ENCODE measurements at regions not wholly inside any gene's neighbourhood (a gene's known extent, or its start where the extent isn't known, plus 50 kb on each side); places are given as distances from the start of the nearest gene placed in this dataset.

DNA sequence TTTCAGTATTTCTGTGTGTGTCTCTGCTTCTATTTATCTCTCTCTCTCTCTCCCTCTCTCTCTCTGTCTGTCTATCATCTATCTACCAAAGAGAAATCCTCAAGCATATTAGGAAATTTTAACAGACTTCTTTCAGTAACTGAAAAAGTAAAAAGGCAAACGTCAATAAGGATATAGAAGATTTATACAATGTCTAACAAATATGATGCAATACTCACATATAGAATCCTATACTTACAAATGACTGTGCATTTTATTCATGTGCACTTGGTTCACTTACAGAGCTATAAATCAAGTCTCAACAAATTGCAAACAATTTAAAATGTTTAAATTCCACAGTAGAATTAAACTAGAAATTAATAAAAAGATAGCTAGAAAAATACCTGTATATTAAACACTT is 289.0 kb downstream of the PSAT1 start:
- Mint-ChIP-seq H3K27ac (no peak overlapping the region), H3K4me1 (no peaks in the 10 kb centered on the region), H3K36me3 (no peaks in the 10 kb centered on the region), H3K4me3 (no peak overlapping the region), H3K9me3 (peaks cover 0 to 4% (median 0%) of the 10 kb centered on the region in 6 donors), H3K27me3 (ENCODE audit: low read depth in 3 of 3) (peaks cover 0 to 2% (median 0%) of the 10 kb centered on the region in 3 donors)
- DNase-seq: no peak

DNA sequence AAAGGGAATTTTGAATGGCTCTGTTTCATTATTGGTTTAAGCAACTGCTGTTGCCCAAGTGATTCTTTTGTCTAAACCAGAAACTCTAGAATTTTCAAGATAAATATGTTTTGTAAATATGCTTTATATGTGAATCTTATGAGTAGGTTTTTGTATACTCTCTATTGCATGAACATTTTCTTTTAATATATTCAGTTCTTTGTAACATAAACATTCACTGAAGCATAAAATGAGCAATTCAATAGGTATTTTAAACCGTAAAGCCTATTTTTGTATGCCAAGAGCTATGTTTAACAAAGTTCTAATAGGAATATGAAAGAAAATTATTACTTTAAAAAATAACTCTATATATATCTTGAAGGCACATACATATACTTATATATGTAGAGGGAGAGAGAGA is 293.1 kb downstream of the PSAT1 start:
- Mint-ChIP-seq H3K4me3 (no peak overlapping the region), H3K9me3 (peaks cover 0 to 4% (median 0%) of the 10 kb centered on the region in 6 donors), H3K36me3 (no peaks in the 10 kb centered on the region), H3K27ac (no peak overlapping the region), H3K4me1 (no peaks in the 10 kb centered on the region), H3K27me3 (ENCODE audit: low read depth in 3 of 3) (no peaks in the 10 kb centered on the region)
- no peak for DNase-seq

DNA sequence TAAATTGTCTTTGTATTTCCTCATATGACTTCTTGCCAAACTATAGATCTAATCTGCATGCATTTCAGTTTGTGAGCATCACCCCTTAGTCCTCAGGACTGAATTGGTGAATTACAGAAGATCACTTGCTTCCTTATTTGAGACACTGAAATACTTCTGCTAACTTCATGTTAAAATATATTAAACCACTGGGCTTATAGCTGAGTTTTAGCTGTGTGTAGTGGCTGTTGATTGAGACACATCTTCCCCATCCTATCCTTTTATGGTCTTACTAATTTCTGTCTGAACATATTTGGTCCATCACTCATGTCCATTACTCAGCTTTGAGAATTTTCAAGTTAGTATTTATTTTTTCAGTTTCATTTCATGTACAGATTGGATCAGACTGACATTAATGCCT is 295.9 kb downstream of the PSAT1 start:
- Mint-ChIP-seq H3K9me3 (peaks cover 0 to 4% (median 0%) of the 10 kb centered on the region in 6 donors), H3K27ac (no peak overlapping the region), H3K4me1 (no peaks in the 10 kb centered on the region), H3K36me3 (no peaks in the 10 kb centered on the region), H3K27me3 (ENCODE audit: low read depth in 3 of 3) (peaks cover 0 to 5% (median 2%) of the 10 kb centered on the region in 3 donors), H3K4me3 (no peak overlapping the region)
- DNase-seq: no peak

DNA sequence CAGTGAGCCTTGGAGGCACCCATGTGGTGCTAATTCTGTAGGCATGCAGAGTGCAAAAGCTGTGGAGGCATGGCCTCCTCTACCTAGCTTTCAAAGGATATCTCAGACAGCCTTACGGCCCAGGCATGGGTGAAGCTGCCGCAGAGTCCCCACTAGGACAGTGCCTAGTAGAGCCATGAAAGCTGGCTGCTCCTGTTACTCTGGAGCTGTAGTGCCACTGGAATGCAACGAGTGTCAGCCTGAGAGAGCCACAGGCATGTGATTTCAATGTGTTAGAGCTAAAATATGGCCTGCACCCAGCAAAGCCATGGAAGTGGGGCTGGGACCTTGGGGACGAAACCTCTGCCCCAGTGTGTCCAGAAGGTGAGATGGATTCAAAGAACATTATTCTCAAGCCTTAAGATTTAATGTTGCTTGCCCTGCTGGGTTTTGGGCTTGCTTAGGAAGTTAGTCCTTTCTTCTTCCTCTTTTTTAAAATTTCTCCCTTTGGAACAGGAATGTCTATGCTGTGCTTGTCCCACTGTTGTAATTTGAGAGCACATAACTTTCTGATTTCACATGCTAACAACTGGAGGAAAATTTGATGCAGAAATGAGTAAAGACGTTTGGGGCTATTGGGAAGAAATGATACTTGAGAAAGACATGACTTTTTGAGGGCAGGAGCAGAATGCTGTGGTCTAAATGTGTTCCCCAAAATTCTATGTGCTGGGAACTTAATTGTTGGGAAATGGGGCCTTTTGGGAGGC is 298.4 kb downstream of the PSAT1 start:
- no peak overlapping the region for H3K4me3 Mint-ChIP-seq
- no peak overlapping the region for H3K27ac Mint-ChIP-seq
- H3K4me1 Mint-ChIP-seq: no peaks in the 10 kb centered on the region
- no peak for DNase-seq
- peaks cover 0 to 5% (median 2%) of the 10 kb centered on the region in 3 donors for H3K27me3 Mint-ChIP-seq (ENCODE audit: low read depth in 3 of 3)
- no peaks in the 10 kb centered on the region for H3K36me3 Mint-ChIP-seq
- no peaks in the 10 kb centered on the region for H3K9me3 Mint-ChIP-seq

GRCh38 chr9:78596346-78596745 is 299.4 kb downstream of the PSAT1 start:
- Mint-ChIP-seq H3K9me3 (no peaks in the 10 kb centered on the region), H3K4me3 (no peak overlapping the region)
- DNase-seq: no peak

DNA sequence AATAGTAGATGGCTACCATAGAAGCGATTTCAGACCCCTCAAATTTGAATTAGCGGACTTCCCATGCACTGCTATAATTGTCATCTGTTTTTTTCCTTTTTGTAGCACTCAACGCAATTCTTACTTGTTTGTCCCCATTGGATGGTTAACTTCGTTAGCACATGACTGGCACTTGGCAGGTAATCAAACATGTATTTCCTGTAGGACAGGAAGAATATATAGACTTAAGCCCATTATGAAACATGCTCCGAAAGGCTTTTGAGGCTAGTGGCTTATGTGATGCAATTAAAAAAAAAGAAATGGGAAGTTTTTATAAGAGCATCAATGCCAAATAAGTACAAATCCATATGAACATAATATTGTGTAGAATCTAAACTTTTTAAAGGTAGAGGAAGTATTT is 301.2 kb downstream of the PSAT1 start:
- H3K27ac Mint-ChIP-seq: no peak overlapping the region
- no peak for DNase-seq
- H3K36me3 Mint-ChIP-seq: no peaks in the 10 kb centered on the region
- no peaks in the 10 kb centered on the region for H3K9me3 Mint-ChIP-seq
- no peak overlapping the region for H3K4me3 Mint-ChIP-seq
- no peaks in the 10 kb centered on the region for H3K4me1 Mint-ChIP-seq
- H3K27me3 Mint-ChIP-seq (ENCODE audit: low read depth in 3 of 3): peaks cover 0 to 5% (median 2%) of the 10 kb centered on the region in 3 donors

More at GRCh38 chr9:78596346-78596745, 299.4 kb downstream of the PSAT1 start:
- no peaks in the 10 kb centered on the region for H3K36me3 Mint-ChIP-seq
- no peak overlapping the region for H3K27ac Mint-ChIP-seq
- H3K27me3 Mint-ChIP-seq (ENCODE audit: low read depth in 3 of 3): peaks cover 0 to 5% (median 2%) of the 10 kb centered on the region in 3 donors
- no peaks in the 10 kb centered on the region for H3K4me1 Mint-ChIP-seq

DNA sequence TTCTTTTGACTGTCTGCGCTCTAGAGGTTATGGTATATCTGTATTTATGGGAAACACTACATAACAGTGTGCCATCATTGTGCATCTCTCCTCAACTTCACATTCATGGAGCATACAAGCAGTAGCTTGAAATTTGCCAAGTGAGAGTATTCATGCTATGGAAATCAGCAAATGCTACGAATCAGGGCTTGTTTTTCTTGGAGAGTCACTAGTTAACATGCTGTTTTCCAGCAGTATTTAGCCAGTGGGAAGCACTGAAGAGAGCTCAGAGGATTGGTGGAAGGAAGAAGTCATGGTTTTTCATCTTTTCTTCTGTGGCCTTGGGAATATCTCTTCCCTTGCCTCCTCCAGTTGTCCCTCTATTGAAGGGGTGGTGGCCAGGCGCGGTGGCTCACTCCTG is 303.0 kb downstream of the PSAT1 start:
- H3K4me1 Mint-ChIP-seq: no peaks in the 10 kb centered on the region
- no peak overlapping the region for H3K4me3 Mint-ChIP-seq
- no peak for DNase-seq
- no peak overlapping the region for H3K27ac Mint-ChIP-seq
- H3K36me3 Mint-ChIP-seq: no peaks in the 10 kb centered on the region
- peaks cover 0 to 5% (median 2%) of the 10 kb centered on the region in 3 donors for H3K27me3 Mint-ChIP-seq (ENCODE audit: low read depth in 3 of 3)
- no peaks in the 10 kb centered on the region for H3K9me3 Mint-ChIP-seq

- Mint-ChIP-seq H3K4me1 (no peaks in the 10 kb centered on the region), H3K27me3 (ENCODE audit: low read depth in 3 of 3) (peaks cover 0 to 4% (median 0%) of the 10 kb centered on the region in 3 donors), H3K27ac (no peak overlapping the region), H3K9me3 (no peaks in the 10 kb centered on the region), H3K36me3 (no peaks in the 10 kb centered on the region), H3K4me3 (no peak overlapping the region)
- DNase-seq: peak in 1 of 3 donors; percentile 0
Measured at GRCh38 chr9:78601957-78602565, 305.1 kb downstream of the PSAT1 start.

DNA sequence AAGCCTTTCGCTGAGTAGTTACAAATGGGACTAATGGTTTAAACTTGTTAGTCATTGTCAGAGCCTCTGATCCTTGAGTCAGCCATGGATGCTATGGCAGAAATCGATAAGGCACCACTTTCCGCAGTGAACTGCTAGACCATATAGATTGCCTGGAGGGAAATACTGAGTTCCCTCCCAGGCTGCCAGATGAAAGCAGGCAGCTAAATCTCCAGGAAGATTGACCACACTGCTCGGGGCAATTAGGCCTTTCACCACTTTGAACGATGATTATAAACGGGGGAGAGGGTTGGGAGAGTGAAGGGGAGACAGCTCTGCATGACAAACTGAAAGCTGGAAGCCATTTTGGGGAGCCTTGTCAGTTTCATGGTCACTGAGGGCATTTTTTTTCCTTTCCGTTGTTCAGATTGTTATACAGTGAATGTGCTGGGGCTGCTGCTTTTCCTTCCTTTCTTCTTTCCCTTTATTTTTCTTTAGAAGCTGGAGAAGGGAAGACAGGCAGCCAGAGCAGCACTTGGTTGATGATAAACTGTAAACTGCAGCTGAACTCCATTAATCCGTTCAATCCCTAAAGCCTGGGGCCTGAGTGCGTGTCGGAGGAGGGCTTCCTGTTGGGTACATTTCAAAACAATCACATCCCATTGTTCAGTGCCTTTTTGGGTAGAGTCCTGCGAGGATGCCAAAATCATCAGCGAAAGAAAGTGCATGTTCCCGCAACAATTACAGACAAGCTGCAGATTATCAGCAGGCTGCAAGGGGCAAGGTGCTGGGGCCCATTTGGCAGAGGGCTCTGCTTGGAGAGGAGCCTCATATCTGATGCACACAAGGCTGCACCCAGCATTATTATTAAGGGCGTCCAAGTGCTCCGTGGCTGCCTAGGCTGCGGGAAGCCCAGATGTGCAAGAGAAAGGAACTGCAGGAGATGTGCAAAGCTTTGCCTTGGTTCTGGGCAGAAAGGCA is 308.4 kb downstream of the PSAT1 start:
- H3K4me1 Mint-ChIP-seq: no peaks in the 10 kb centered on the region
- no peak overlapping the region for H3K4me3 Mint-ChIP-seq
- no peak overlapping the region for H3K27ac Mint-ChIP-seq
- no peak for DNase-seq
- H3K36me3 Mint-ChIP-seq: no peaks in the 10 kb centered on the region
- H3K27me3 Mint-ChIP-seq (ENCODE audit: low read depth in 3 of 3): peaks cover 0 to 4% (median 2%) of the 10 kb centered on the region in 3 donors
- no peaks in the 10 kb centered on the region for H3K9me3 Mint-ChIP-seq

- Mint-ChIP-seq H3K36me3 (no peaks in the 10 kb centered on the region), H3K27ac (no peak overlapping the region), H3K27me3 (ENCODE audit: low read depth in 3 of 3) (peaks cover 0 to 4% (median 2%) of the 10 kb centered on the region in 3 donors), H3K4me1 (no peaks in the 10 kb centered on the region), H3K9me3 (no peaks in the 10 kb centered on the region), H3K4me3 (no peak overlapping the region)
- DNase-seq: no peak
Measured at GRCh38 chr9:78606001-78606379, 309.1 kb downstream of the PSAT1 start.

DNA sequence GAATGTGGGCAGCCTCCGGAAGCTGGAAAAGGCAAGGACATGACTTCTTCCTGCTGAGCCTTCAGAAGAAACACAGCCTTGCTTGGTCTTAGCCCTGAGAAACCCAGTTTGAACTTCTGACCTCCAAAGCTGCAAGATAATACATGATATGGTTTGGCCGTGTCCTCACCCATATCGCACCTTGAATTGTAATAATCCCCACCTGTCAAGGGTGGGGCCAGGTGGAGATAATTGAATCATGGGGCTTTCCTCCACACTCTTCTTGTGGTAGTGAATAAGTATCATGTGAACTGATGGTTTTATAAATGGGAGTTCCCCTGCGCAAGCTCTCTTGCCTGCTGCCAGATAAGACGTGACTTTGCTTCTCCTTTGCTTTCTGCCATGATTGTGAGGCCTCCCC is 310.9 kb downstream of the PSAT1 start:
- DNase-seq: no peak
- Mint-ChIP-seq H3K4me3 (no peak overlapping the region), H3K4me1 (no peaks in the 10 kb centered on the region), H3K27me3 (ENCODE audit: low read depth in 3 of 3) (peaks cover 0 to 4% (median 2%) of the 10 kb centered on the region in 3 donors), H3K27ac (no peak overlapping the region), H3K36me3 (no peaks in the 10 kb centered on the region), H3K9me3 (no peaks in the 10 kb centered on the region)

DNA sequence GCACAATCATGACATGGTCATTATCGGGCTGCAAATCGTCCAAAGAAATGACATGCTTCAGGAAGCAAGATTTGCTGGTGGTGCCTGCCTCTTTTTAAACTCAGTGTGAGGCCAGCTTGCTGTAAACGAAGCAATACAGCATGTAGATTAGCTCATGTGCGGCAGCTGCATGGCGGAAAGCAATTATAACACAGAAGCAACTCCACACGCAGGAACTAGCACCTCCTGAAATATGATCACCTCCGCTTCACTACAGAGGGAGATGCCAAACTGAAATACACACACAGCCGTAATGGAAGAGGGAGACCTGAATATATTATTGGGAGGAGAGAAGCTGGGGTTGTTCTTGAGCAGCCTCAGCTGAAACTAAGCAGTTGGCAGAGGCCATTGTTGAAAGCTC is 312.5 kb downstream of the PSAT1 start:
- Mint-ChIP-seq H3K9me3 (peaks cover 0 to 3% (median 0%) of the 10 kb centered on the region in 6 donors), H3K36me3 (no peaks in the 10 kb centered on the region), H3K4me1 (no peaks in the 10 kb centered on the region), H3K27ac (no peak overlapping the region), H3K4me3 (no peak overlapping the region), H3K27me3 (ENCODE audit: low read depth in 3 of 3) (peaks cover 0 to 4% (median 2%) of the 10 kb centered on the region in 3 donors)
- DNase-seq: no peak

DNA sequence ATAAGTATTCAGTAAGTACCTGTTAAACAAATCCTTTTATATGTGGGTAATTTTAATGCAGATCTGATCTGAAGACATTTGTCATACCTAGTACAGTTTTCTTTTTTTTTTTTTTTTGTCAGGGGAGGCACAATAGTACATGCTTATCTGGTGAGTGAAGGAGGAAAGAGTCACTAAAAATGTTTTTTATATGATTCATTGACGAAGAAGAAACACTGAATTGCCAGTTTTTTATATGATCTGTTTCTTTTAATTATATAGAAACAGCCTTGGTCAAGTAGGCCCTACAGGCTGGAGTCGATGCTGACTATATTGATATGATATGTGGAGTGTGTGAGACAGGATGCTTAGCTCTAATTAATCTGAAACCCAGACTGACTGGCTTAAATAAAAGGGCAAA is 315.2 kb downstream of the PSAT1 start:
- no peak for DNase-seq
- Mint-ChIP-seq H3K9me3 (peaks cover 0 to 4% (median 0%) of the 10 kb centered on the region in 6 donors), H3K36me3 (no peaks in the 10 kb centered on the region)

GRCh38 chr9:78613006-78613405 is 316.1 kb downstream of the PSAT1 start:
- H3K27ac Mint-ChIP-seq: no peak overlapping the region
- H3K4me3 Mint-ChIP-seq: no peak overlapping the region
- peaks cover 0 to 4% (median 2%) of the 10 kb centered on the region in 3 donors for H3K27me3 Mint-ChIP-seq (ENCODE audit: low read depth in 3 of 3)
- peaks cover 0 to 4% (median 0%) of the 10 kb centered on the region in 6 donors for H3K9me3 Mint-ChIP-seq
- H3K4me1 Mint-ChIP-seq: no peaks in the 10 kb centered on the region
- DNase-seq: no peak
- H3K36me3 Mint-ChIP-seq: no peaks in the 10 kb centered on the region

More for the DNA sequence above, 315.2 kb downstream of the PSAT1 start:
- Mint-ChIP-seq H3K27ac (no peak overlapping the region), H3K4me3 (no peak overlapping the region), H3K4me1 (no peaks in the 10 kb centered on the region), H3K27me3 (ENCODE audit: low read depth in 3 of 3) (peaks cover 0 to 4% (median 2%) of the 10 kb centered on the region in 3 donors)
